PC-3 (cell line): ENCODE measurements at regions not wholly inside any gene's neighbourhood (a gene's known extent, or its start where the extent isn't known, plus 50 kb on each side); places are given as distances from the start of the nearest gene placed in this dataset.

Experiments
- CTCF ChIP-seq: fragments of 300-600 bp; sonication (generic); conservative IDR thresholded peaks from 2 replicates; pipeline ENCODE4 v1.5.1; 2017; ENCODE audit warnings: antibody characterized with exemption, low read depth, mild to moderate bottlenecking, low read length
- EZH2 ChIP-seq: fragments of 300-600 bp; sonication (generic); IDR thresholded peaks from one replicate; pipeline ENCODE4 v1.6.1; 2017; ENCODE audit warnings: antibody characterized with exemption, mild to moderate bottlenecking, low read length; ENCODE audit not compliant: unreplicated experiment
- EZH2phosphoT487 ChIP-seq: fragments of 300-600 bp; sonication (generic); IDR thresholded peaks from 2 replicates; pipeline ENCODE4 v1.6.1; 2018; ENCODE audit warnings: mild to moderate bottlenecking, antibody characterized with exemption, low read length, borderline replicate concordance

DNA sequence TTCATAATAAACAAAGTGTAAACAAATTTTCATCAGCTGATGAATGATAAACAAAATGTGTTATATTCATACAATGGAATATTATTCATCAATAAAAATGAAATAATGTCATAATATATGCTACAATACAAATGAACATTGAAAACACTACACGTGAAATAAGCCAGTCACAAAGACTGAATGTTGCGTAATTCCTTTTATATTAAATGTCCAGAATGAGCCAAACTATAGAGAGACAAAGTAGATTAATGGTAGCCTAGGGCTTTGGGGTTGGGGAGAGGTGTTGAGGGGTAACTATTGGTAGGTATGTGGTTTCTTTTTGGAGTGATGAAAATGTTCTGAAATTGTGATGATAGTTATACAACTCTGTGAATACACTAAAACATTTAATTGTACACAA lies 292.9 kb upstream of the PDZRN3 start:
- no peak for TF ChIP-seq CTCF
- no peak for TF ChIP-seq EZH2phosphoT487
- no peak for TF ChIP-seq EZH2
